ENCODE measurements at regions not wholly inside any gene's neighbourhood (a gene's known extent, or its start where the extent isn't known, plus 50 kb on each side); places are given as distances from the start of the nearest gene placed in this dataset.
"Not testable (repeated sequence)": the region's sequence is repeated elsewhere in the genome, so short reads cannot be mapped to it uniquely, and the experiment has no call there.

DNA sequence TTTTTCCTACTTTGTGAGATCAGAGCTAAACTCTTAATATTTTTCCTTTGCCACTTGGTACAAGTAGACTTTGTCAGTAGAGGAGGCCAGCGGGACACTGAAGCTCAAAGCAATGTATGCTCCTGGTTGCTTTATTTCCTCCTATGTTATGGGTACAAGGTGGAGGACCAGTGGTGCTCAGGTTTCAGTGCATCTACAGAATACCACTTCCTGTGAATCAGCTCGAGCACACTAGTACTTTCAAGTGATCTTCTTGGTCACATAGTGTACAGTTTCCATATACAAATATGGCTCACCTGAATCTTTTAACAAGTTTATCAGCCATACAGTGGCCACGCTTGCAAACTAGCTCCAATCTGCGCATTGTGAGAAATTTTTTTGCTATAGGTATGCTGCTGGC lies 1674.8 kb upstream of the TMEFF2 start:
- DNase-seq (ENCODE audit: low spot score in 2 of 2) (no peak), FAIRE-seq (no peak)

- no peak for FAIRE-seq
- no peak for DNase-seq (ENCODE audit: low spot score in 2 of 2)
Observed at GRCh38 chr2:193868833-193869232, 1674.1 kb upstream of the TMEFF2 start.

DNA sequence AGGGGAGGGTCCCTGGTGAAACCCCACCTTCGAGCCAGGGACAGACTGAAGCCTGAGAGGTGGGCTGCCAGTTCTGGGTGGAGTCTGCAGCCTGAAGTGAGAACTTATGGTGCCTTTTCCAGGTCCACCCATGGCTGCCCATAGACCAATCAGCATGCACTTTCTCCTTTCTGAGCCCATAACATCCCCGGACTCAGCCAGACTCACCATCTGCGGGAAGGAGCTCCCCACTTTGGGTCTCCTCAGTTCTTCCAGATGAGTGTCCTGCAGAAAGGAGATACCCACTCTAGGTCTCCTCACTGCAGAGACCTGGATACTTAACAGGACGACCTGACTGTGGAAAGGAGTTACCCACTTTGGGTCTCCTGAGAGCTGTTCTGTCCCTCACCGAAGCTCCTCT lies 1673.4 kb upstream of the TMEFF2 start:
- no peak for FAIRE-seq

DNA sequence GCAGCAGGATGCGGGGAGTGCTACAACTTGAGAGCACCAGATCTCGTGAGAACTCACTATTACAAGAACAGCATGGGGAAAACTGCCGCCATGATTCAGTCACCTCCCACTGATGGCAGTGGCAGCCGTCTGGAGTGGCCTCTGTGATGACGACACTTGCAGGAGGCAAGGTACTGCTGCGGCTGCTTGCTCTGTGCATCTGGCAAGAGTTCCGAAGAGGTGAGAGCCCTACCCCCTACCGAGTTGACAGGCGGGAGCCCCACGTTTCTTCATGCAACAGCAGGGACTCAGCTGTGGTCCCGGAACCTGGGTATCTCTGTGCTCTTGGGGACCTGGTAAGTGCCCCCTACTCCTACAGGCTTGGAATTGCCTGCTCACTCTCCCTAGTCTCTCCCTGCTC lies 1672.7 kb upstream of the TMEFF2 start:
- DNase-seq (ENCODE audit: low spot score in 2 of 2): no peak
- FAIRE-seq: no peak

More for the DNA sequence above, 1673.4 kb upstream of the TMEFF2 start:
- DNase-seq (ENCODE audit: low spot score in 2 of 2): no peak

- DNase-seq (ENCODE audit: low spot score in 2 of 2): no peak
- FAIRE-seq: no peak
Observed at GRCh38 chr2:193861557-193861956, 1666.8 kb upstream of the TMEFF2 start.

- DNase-seq (ENCODE audit: low spot score in 2 of 2) (no peak), FAIRE-seq (no peak)
Observed at GRCh38 chr2:193847991-193848390, 1653.3 kb upstream of the TMEFF2 start.

- FAIRE-seq (no peak), DNase-seq (ENCODE audit: low spot score in 2 of 2) (no peak)
Observed at GRCh38 chr2:193847130-193847529, 1652.4 kb upstream of the TMEFF2 start.

DNA sequence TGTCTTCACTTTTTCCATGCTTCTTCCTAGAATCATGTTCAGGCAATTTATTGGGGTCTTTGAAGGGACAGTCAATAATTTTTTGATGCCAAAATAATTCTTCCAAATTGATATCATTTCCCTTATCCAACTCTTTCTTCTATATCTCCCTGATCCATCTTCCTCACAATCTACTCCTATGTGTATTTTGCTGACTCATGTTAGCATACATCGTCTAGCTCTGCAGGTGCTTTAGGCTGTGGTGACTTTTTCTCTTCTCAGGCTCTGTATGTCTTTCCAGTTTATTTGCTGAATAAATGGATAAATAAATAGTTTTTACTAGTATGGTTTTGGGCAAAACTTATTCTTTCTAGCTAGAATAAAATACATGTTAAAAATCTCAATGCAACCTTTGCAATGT lies 1650.9 kb upstream of the TMEFF2 start:
- FAIRE-seq: no peak
- DNase-seq (ENCODE audit: low spot score in 2 of 2): no peak

DNA sequence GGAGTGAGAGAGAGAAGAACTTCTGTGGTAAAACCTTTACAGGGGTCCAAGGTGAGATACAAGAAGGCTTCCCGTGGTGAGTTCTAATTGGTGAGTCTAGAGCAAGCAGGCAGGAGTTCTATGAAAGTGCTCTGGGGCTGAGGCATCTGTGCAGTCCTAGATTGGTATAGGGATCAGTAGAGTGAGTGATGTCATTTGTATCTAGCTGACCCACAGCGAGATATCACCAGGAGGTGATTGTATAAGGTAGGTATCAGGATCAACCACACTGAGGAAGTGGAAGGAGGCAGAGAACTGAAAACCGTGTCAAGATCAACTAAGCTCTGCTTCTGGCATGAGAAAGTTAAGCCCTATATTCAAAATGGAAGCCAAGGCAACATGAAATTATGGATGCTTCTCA lies 1648.9 kb upstream of the TMEFF2 start:
- DNase-seq (ENCODE audit: low spot score in 2 of 2) (no peak), FAIRE-seq (no peak)

GRCh38 chr2:193841384-193842150 lies 1646.8 kb upstream of the TMEFF2 start:
- no peak for FAIRE-seq
- DNase-seq (ENCODE audit: low spot score in 2 of 2): no peak

GRCh38 chr2:193837111-193837738 lies 1642.5 kb upstream of the TMEFF2 start:
- FAIRE-seq: no peak
- DNase-seq (ENCODE audit: low spot score in 2 of 2): no peak

DNA sequence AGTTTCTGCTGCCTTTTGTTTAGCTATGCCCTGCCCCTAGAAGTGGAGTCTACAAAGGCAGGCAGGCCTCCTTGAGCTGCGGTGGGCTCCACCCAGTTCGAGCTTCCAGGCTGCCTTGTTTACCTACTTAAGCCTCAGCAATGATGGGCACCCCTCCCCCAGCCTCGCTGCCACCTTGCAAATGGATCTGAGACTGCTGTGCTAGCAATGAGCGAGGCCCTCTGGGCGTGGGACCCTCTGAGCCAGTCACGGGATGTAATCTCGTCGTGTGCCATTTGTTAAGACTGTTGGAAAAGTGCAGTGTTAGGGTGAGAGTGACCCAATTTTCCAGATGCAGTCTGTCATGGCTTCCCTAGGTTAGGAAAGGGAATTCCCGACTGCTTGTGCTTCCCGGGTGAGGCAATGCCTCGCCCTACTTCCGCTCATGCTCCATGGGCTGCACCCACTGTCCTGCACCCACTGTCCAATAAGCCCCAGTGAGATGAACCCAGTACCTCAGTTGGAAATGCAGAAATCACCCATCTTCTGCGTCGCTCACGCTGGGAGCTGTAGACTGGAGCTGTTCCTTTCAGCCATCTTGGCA lies 1641.8 kb upstream of the TMEFF2 start:
- DNase-seq (ENCODE audit: low spot score in 2 of 2); FAIRE-seq: not testable (repeated sequence)

GRCh38 chr2:193833895-193834294 lies 1639.2 kb upstream of the TMEFF2 start:
- not testable (repeated sequence) for FAIRE-seq; DNase-seq (ENCODE audit: low spot score in 2 of 2)

- DNase-seq (ENCODE audit: low spot score in 2 of 2) (no peak), FAIRE-seq (no peak)
Observed at GRCh38 chr2:193824474-193824873, 1629.7 kb upstream of the TMEFF2 start.

- DNase-seq (ENCODE audit: low spot score in 2 of 2) (no peak), FAIRE-seq (no peak)
Observed at GRCh38 chr2:193818801-193819499, 1624.2 kb upstream of the TMEFF2 start.

- no peak for FAIRE-seq
Observed at GRCh38 chr2:193816008-193816407, 1621.3 kb upstream of the TMEFF2 start.

DNA sequence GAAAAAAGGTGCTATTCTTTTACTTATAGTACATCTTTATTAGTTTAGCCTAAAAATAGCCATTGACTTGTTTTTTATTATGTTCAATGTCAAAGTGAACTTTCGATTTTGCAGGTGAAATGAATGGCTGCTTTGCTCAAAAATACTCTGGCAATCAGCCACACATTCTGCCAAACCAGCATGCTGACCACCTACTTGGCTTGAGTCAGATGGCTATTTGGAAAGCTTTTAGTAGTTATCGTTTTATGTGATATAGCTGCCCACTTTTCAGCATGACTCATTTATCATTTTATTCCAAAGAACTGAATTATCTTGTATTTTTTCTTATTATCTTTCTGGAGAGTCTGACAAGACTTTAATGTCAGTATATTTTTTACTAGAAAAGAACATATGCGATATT lies 1615.8 kb upstream of the TMEFF2 start:
- FAIRE-seq: no peak
- DNase-seq (ENCODE audit: low spot score in 2 of 2): no peak

More at GRCh38 chr2:193816008-193816407, 1621.3 kb upstream of the TMEFF2 start:
- DNase-seq (ENCODE audit: low spot score in 2 of 2): no peak

- no peak for DNase-seq (ENCODE audit: low spot score in 2 of 2)
- no peak for FAIRE-seq
Observed at GRCh38 chr2:193808877-193809276, 1614.1 kb upstream of the TMEFF2 start.

DNA sequence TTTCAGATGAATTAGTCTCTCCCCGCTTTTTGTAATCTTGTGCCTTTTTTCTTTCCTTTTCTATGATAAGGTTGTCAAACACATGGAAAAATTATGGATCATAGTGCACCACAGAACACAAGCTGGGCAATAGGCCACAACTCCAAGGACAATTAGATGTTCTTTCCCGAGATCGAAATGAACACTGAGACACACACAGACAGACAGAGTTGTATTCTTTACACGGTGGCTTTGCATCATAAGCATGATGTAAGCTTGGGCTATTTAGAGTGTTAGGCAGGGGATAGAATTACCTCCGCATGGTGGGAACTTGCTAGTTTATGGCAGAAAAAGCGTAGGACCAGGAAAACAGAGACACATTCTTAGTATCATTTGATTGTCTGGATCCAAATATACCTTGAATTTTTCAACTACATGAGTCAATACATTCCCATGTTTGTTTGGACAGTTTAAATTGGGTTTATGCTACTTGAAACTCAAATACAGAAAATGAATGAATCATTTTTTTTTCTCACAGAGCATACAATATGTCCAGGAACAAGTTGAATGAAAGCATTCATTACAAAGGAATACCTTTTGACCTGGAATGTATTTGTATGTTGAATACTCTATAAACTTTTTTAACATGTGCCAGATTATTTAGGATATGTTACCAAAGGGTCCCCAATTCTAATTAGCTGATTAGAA lies 1611.5 kb upstream of the TMEFF2 start:
- DNase-seq (ENCODE audit: low spot score in 2 of 2) (no peak), FAIRE-seq (no peak)

GRCh38 chr2:193796847-193797246 lies 1602.1 kb upstream of the TMEFF2 start:
- no peak for FAIRE-seq
- no peak for DNase-seq (ENCODE audit: low spot score in 2 of 2)

GRCh38 chr2:193793914-193794313 lies 1599.2 kb upstream of the TMEFF2 start:
- DNase-seq (ENCODE audit: low spot score in 2 of 2) (no peak), FAIRE-seq (no peak)
